ENCODE measurements at regions not wholly inside any gene's neighbourhood (a gene's known extent, or its start where the extent isn't known, plus 50 kb on each side); places are given as distances from the start of the nearest gene placed in this dataset.

DNA sequence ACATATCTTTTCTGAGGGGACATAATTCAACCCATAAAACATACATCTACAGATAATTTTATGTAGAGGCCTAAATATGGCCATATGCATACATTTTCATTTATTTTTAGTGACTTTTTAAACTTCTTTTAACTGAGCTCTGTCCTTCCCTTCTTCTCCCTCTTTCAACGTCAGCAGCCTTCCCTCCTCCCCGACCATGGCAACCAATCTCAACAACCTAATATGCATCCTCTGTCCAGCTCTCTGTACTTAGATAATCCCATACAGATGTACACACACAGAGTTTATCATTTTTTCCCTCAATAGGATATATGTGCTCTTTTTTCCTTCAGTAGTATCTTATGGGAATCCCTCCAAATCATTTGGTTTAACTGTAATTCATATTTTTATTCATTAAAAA is 94.3 kb downstream of the CCDC71L start:
- Histone ChIP-seq H3K27me3 (no peaks in the 10 kb centered on the region), H3K9me3 (no peaks in the 10 kb centered on the region), H3K4me3 (no peak overlapping the region), H3K27ac (no peak overlapping the region), H3K36me3 (no peaks in the 10 kb centered on the region), H3K4me1 (peaks cover 3 to 18% (median 9%) of the 10 kb centered on the region in 3 donors)
- ATAC-seq: no peak
- WGBS, 2 donors (ENCODE audit: low coverage in 1 of 2): 48 to 64% methylated on average over 2 of the region's 2 CpGs
- TF ChIP-seq POLR2AphosphoS5 (IDR thresholded peaks at IDR 0.05) (no peak), EP300 (IDR thresholded peaks at IDR 0.05) (no peak), POLR2A (IDR thresholded peaks at IDR 0.05) (no peak)
- TF ChIP-seq, protein P1, sequence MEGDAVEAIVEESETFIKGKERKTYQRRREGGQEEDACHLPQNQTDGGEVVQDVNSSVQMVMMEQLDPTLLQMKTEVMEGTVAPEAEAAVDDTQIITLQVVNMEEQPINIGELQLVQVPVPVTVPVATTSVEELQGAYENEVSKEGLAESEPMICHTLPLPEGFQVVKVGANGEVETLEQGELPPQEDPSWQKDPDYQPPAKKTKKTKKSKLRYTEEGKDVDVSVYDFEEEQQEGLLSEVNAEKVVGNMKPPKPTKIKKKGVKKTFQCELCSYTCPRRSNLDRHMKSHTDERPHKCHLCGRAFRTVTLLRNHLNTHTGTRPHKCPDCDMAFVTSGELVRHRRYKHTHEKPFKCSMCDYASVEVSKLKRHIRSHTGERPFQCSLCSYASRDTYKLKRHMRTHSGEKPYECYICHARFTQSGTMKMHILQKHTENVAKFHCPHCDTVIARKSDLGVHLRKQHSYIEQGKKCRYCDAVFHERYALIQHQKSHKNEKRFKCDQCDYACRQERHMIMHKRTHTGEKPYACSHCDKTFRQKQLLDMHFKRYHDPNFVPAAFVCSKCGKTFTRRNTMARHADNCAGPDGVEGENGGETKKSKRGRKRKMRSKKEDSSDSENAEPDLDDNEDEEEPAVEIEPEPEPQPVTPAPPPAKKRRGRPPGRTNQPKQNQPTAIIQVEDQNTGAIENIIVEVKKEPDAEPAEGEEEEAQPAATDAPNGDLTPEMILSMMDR (IDR thresholded peaks at IDR 0.05): no peak

GRCh38 chr7:106566196-106566595 is 94.8 kb downstream of the CCDC71L start:
- no peak for ATAC-seq
- 58 to 74% methylated on average over 6 of the region's 6 CpGs for WGBS, 2 donors (ENCODE audit: low coverage in 1 of 2)

DNA sequence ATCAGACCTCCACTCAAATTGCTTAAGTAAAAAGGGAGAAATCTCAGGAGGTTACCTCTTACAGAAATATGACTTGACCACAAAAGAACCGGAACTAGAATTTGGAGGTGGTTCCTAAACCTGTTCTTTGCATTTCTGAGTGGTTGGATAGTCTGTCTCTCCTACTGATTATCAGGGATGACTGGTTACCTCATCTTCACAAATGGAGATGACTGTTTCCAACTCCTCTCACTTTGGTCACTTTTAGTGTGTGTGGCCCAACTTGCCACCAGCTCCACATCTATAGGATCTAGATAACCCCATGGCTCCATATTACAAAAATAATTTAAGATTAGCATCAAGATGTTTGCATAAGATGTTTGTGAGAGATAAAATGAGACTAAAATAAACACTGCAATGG is 95.5 kb downstream of the CCDC71L start:
- TF ChIP-seq, protein P1 (IDR thresholded peaks at IDR 0.05): no peak
- TF ChIP-seq POLR2AphosphoS5 (IDR thresholded peaks at IDR 0.05): no peak
- TF ChIP-seq EP300 (IDR thresholded peaks at IDR 0.05): no peak
- no peak for TF ChIP-seq POLR2A (IDR thresholded peaks at IDR 0.05)
- Histone ChIP-seq H3K9me3 (no peaks in the 10 kb centered on the region), H3K27ac (no peak overlapping the region), H3K4me1 (peaks cover 3 to 18% (median 9%) of the 10 kb centered on the region in 3 donors), H3K27me3 (no peaks in the 10 kb centered on the region), H3K4me3 (no peak overlapping the region), H3K36me3 (no peaks in the 10 kb centered on the region)
- 100% methylated on average over 1 of the region's 1 CpG for WGBS, 2 donors (ENCODE audit: low coverage in 1 of 2)
- no peak for ATAC-seq

More at GRCh38 chr7:106566196-106566595, 94.8 kb downstream of the CCDC71L start:
- no peaks in the 10 kb centered on the region for H3K36me3 ChIP-seq
- no peak overlapping the region for H3K27ac ChIP-seq
- H3K27me3 ChIP-seq: no peaks in the 10 kb centered on the region
- H3K9me3 ChIP-seq: no peaks in the 10 kb centered on the region
- no peak overlapping the region for H3K4me3 ChIP-seq
- H3K4me1 ChIP-seq: peaks cover 3 to 18% (median 9%) of the 10 kb centered on the region in 3 donors
- TF ChIP-seq, protein P1 (IDR thresholded peaks at IDR 0.05): no peak
- no peak for TF ChIP-seq POLR2AphosphoS5 (IDR thresholded peaks at IDR 0.05)
- TF ChIP-seq POLR2A (IDR thresholded peaks at IDR 0.05): no peak
- no peak for TF ChIP-seq EP300 (IDR thresholded peaks at IDR 0.05)

- 47 to 48% methylated on average over 3 of the region's 3 CpGs for WGBS, 2 donors (ENCODE audit: low coverage in 1 of 2)
- Histone ChIP-seq H3K27ac (no peak overlapping the region), H3K36me3 (no peaks in the 10 kb centered on the region), H3K4me3 (no peak overlapping the region), H3K4me1 (peaks cover 0 to 10% (median 6%) of the 10 kb centered on the region in 3 donors), H3K27me3 (no peaks in the 10 kb centered on the region), H3K9me3 (no peaks in the 10 kb centered on the region)
- ATAC-seq: peak; percentile 4
- no peak for TF ChIP-seq POLR2A (IDR thresholded peaks at IDR 0.05)
- TF ChIP-seq, protein P1 (IDR thresholded peaks at IDR 0.05): no peak
- TF ChIP-seq POLR2AphosphoS5 (IDR thresholded peaks at IDR 0.05): no peak
- TF ChIP-seq EP300 (IDR thresholded peaks at IDR 0.05): no peak
Observed at GRCh38 chr7:106563466-106564150, 97.3 kb downstream of the CCDC71L start.

GRCh38 chr7:106562711-106563366 is 98.1 kb downstream of the CCDC71L start:
- 67 to 79% methylated on average over 2 of the region's 3 CpGs for WGBS, 2 donors (ENCODE audit: low coverage in 1 of 2)
- Histone ChIP-seq H3K27ac (no peak overlapping the region), H3K27me3 (no peaks in the 10 kb centered on the region), H3K36me3 (no peaks in the 10 kb centered on the region), H3K4me3 (no peak overlapping the region), H3K4me1 (peaks cover 0 to 2% (median 0%) of the 10 kb centered on the region in 3 donors), H3K9me3 (no peaks in the 10 kb centered on the region)
- ATAC-seq: no peak
- TF ChIP-seq POLR2A (IDR thresholded peaks at IDR 0.05): no peak
- no peak for TF ChIP-seq POLR2AphosphoS5 (IDR thresholded peaks at IDR 0.05)
- TF ChIP-seq EP300 (IDR thresholded peaks at IDR 0.05): no peak
- TF ChIP-seq, protein P1 (IDR thresholded peaks at IDR 0.05): no peak
